Esophagus muscularis mucosa (tissue), 4 donors: ENCODE measurements at regions not wholly inside any gene's neighbourhood (a gene's known extent, or its start where the extent isn't known, plus 50 kb on each side); places are given as distances from the start of the nearest gene placed in this dataset.

Experiments used
- CTCF ChIP-seq, 3 experiments: fragments of 200-600 bp in 2 of 3; fragments of 450-650 bp in 1 of 3; sonication (generic) in 2 of 3; IDR thresholded peaks; one replicate each; pipeline ENCODE4 v1.5.1; 2017 to 2019; ENCODE audit warnings: antibody characterized with exemption in 3 of 3, mild to moderate bottlenecking in 2 of 3, moderate library complexity in 1 of 3
- EP300 ChIP-seq: sonication (generic); formaldehyde crosslinking; IDR thresholded peaks from one replicate; pipeline ENCODE4 v1.6.1; 2017; ENCODE audit warnings: antibody characterized with exemption
- POLR2A ChIP-seq: fragments of 450-650 bp; IDR thresholded peaks from one replicate; pipeline ENCODE4 v1.6.1; 2017; ENCODE audit warnings: antibody characterized with exemption, moderate library complexity, mild to moderate bottlenecking, low read depth
- POLR2AphosphoS5 ChIP-seq, 2 donors: sonication (generic); formaldehyde crosslinking; IDR thresholded peaks; one replicate each; pipeline ENCODE4 v1.6.1; 2017; ENCODE audit warnings: antibody characterized with exemption in 2 of 2

- TF ChIP-seq CTCF (IDR thresholded peaks at IDR 0.05) (no peak), EP300 (no peak), POLR2A (no peak), POLR2AphosphoS5 (IDR thresholded peaks at IDR 0.05) (no peak)
These were observed 84.0 kb upstream of the SHANK2 start for GRCh38 chr11:71336176-71336995.
